ENCODE measurements at regions not wholly inside any gene's neighbourhood (a gene's known extent, or its start where the extent isn't known, plus 50 kb on each side); places are given as distances from the start of the nearest gene placed in this dataset.

GRCh38 chr3:28067014-28067413 is 174.4 kb upstream of the CMC1 start:
- no peak for TF ChIP-seq POLR2A (IDR thresholded peaks at IDR 0.05)
- TF ChIP-seq CTCF (IDR thresholded peaks at IDR 0.05), result no peak
- no peak for TF ChIP-seq POLR2AphosphoS5 (IDR thresholded peaks at IDR 0.05)
- intact Hi-C loops (cut with DNase I), result no loop called here
- H3K27me3 ChIP-seq (replicated peaks; ENCODE audit: insufficient read depth), result no peaks in the 10 kb centered on the region
- no peaks in the 10 kb centered on the region for H3K36me3 ChIP-seq
- H3K27ac ChIP-seq, result no peak overlapping the region
- H3K4me1 ChIP-seq (replicated peaks), result no peaks in the 10 kb centered on the region
- 87% methylated on average over 2 of the region's 2 CpGs for WGBS
- DNase-seq (ENCODE audit: low spot score), result no peak
- no peaks in the 10 kb centered on the region for H3K9me3 ChIP-seq
- H3K4me3 ChIP-seq, result no peak overlapping the region

- H3K27me3 ChIP-seq (replicated peaks; ENCODE audit: insufficient read depth), result no peaks in the 10 kb centered on the region
- no peaks in the 10 kb centered on the region for H3K4me1 ChIP-seq (replicated peaks)
- no peak for TF ChIP-seq POLR2AphosphoS5 (IDR thresholded peaks at IDR 0.05)
- TF ChIP-seq POLR2A (IDR thresholded peaks at IDR 0.05), result no peak
- TF ChIP-seq CTCF (IDR thresholded peaks at IDR 0.05), result no peak
- no peak overlapping the region for H3K27ac ChIP-seq
- intact Hi-C loops (cut with DNase I), result no loop called here
- WGBS, result 26% methylated on average over 2 of the region's 2 CpGs
- no peaks in the 10 kb centered on the region for H3K9me3 ChIP-seq
- no peak for DNase-seq (ENCODE audit: low spot score)
- no peak overlapping the region for H3K4me3 ChIP-seq
- H3K36me3 ChIP-seq, result no peaks in the 10 kb centered on the region
Observed at GRCh38 chr3:28068342-28068741, 173.1 kb upstream of the CMC1 start.

- no peak overlapping the region for H3K27ac ChIP-seq
- no peaks in the 10 kb centered on the region for H3K27me3 ChIP-seq (replicated peaks; ENCODE audit: insufficient read depth)
- H3K9me3 ChIP-seq, result no peaks in the 10 kb centered on the region
- intact Hi-C loops (cut with DNase I), result no loop called here
- H3K4me3 ChIP-seq, result no peak overlapping the region
- DNase-seq (ENCODE audit: low spot score), result no peak
- H3K4me1 ChIP-seq (replicated peaks), result no peaks in the 10 kb centered on the region
- 89% methylated on average over 7 of the region's 7 CpGs for WGBS
- no peaks in the 10 kb centered on the region for H3K36me3 ChIP-seq
- TF ChIP-seq POLR2AphosphoS5 (IDR thresholded peaks at IDR 0.05), result no peak
- TF ChIP-seq CTCF (IDR thresholded peaks at IDR 0.05), result no peak
- TF ChIP-seq POLR2A (IDR thresholded peaks at IDR 0.05), result no peak
Observed at GRCh38 chr3:28069438-28069837, 172.0 kb upstream of the CMC1 start.

- Histone ChIP-seq H3K27ac (no peak overlapping the region), H3K36me3 (no peaks in the 10 kb centered on the region), H3K4me1 (replicated peaks) (no peaks in the 10 kb centered on the region), H3K27me3 (replicated peaks; ENCODE audit: insufficient read depth) (no peaks in the 10 kb centered on the region), H3K4me3 (no peak overlapping the region), H3K9me3 (no peaks in the 10 kb centered on the region)
- TF ChIP-seq POLR2AphosphoS5 (IDR thresholded peaks at IDR 0.05) (no peak), POLR2A (IDR thresholded peaks at IDR 0.05) (no peak), CTCF (IDR thresholded peaks at IDR 0.05) (no peak)
- no peak for DNase-seq (ENCODE audit: low spot score)
- 88% methylated on average over 1 of the region's 1 CpG for WGBS
- intact Hi-C loops (cut with DNase I), result no loop called here
Observed at GRCh38 chr3:28076246-28076645, 165.2 kb upstream of the CMC1 start.

- Histone ChIP-seq H3K36me3 (no peaks in the 10 kb centered on the region), H3K9me3 (no peaks in the 10 kb centered on the region), H3K4me1 (replicated peaks) (no peaks in the 10 kb centered on the region), H3K27me3 (replicated peaks; ENCODE audit: insufficient read depth) (no peaks in the 10 kb centered on the region), H3K27ac (no peak overlapping the region), H3K4me3 (no peak overlapping the region)
- 44% methylated on average over 7 of the region's 7 CpGs for WGBS
- intact Hi-C loops (cut with DNase I), result no loop called here
- no peak for DNase-seq (ENCODE audit: low spot score)
- TF ChIP-seq POLR2AphosphoS5 (IDR thresholded peaks at IDR 0.05) (no peak), CTCF (IDR thresholded peaks at IDR 0.05) (no peak), POLR2A (IDR thresholded peaks at IDR 0.05) (no peak)
Observed at GRCh38 chr3:28077572-28077971, 163.8 kb upstream of the CMC1 start.

Measured in prostate gland (tissue), 2 donors.